Left lung (tissue), 4 donors: ENCODE measurements at regions not wholly inside any gene's neighbourhood (a gene's known extent, or its start where the extent isn't known, plus 50 kb on each side); places are given as distances from the start of the nearest gene placed in this dataset.

ENCODE experiments used
- ATAC-seq: fragments of 200-7000 bp; cut with Tn5 transposase; one replicate; pipeline ENCODE4 v1.9.1; 2020; ENCODE audit warnings: moderate library complexity
- DNase-seq, 4 donors: peaks; one replicate each; pipeline ENCODE4 v3.0.0-alpha.2; 2013 to 2020
- H3K27ac ChIP-seq, 2 donors: fragments of 200-600 bp; sonication (generic) in 1 of 2; one replicate each; pipeline versions ENCODE4 v1.5.0 to v1.8.0; 2020 to 2021
- H3K27me3 ChIP-seq, 2 donors: fragments of 200-600 bp; sonication (generic) in 1 of 2; one replicate each; pipeline versions ENCODE4 v1.5.0 to v1.8.0; 2020 to 2021
- H3K36me3 ChIP-seq, 2 donors: fragments of 200-600 bp; sonication (generic) in 1 of 2; one replicate each; pipeline versions ENCODE4 v1.5.0 to v1.8.0; 2020 to 2021
- H3K4me1 ChIP-seq, 2 donors: fragments of 200-600 bp; one replicate each; pipeline ENCODE4 v1.8.0; 2021
- H3K4me3 ChIP-seq, 2 donors: fragments of 200-600 bp; sonication (generic) in 1 of 2; one replicate each; pipeline versions ENCODE4 v1.5.0 to v1.8.0; 2020 to 2021; ENCODE audit warnings: mild to moderate bottlenecking in 1 of 2
- H3K9me3 ChIP-seq, 2 donors: fragments of 200-600 bp; sonication (generic) in 1 of 2; one replicate each; pipeline versions ENCODE4 v1.5.0 to v1.8.0; 2020 to 2021
- intact Hi-C, 2 donors: fragments of 100-400 bp; cut with DNase I; formaldehyde crosslinking; loops; one replicate each; pipeline versions ENCODE4 v1.11.2 to v1.14.2; 2022
- TF ChIP-seq, protein P1 (sequence below), 2 donors: fragments of 200-600 bp; sonication (generic) in 1 of 2; IDR thresholded peaks; one replicate each; pipeline versions ENCODE4 v1.5.0 to v1.8.0; 2021; ENCODE audit warnings: antibody characterized with exemption in 2 of 2
- donor health status: DM: no; HTN: yes; CAD: no.
- donor health status: DM: no; HTN: no; CAD: no.

DNA sequence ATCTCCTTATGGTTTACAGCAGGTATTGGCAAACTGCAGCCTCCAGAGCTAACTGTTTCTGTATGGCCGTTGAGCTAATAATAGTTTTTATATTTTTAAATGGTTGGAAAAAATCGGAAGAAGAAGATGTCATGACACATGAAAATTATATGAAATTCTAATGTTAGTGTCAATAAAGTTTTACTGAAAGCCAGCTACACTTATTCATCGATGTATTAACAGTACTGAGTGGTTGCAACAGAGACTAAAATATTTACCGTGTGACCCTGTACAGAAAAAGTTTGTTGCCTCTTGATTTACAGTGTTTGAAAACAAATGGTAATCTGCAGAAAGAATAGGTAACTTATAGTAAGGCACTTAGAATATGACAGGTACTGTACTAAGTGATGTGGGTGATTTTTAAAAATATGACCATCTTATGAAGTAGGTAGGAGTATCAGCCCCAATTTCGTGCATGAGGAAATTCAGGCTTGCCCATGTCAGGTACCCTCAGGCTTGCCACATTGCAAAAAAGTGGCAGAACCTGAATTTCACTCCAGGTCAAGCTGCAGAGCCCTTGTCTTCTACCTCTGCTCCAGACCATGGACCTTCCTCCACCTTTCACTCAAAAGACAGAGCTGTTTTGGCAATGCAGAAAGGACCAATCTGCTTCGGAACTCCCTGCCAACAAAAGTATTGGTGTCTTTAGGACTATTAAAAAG, 311.9 kb upstream of the RUNX1 start:
- DNase-seq (no peak), ATAC-seq (no peak)
- Histone ChIP-seq H3K27me3 (no peaks in the 10 kb centered on the region), H3K27ac (no peak overlapping the region), H3K4me3 (no peak overlapping the region), H3K36me3 (no peaks in the 10 kb centered on the region), H3K4me1 (peaks cover 0 to 1% of the 10 kb centered on the region in 2 donors), H3K9me3 (no peaks in the 10 kb centered on the region)
- intact Hi-C loops: no loop called here
- TF ChIP-seq, protein P1, sequence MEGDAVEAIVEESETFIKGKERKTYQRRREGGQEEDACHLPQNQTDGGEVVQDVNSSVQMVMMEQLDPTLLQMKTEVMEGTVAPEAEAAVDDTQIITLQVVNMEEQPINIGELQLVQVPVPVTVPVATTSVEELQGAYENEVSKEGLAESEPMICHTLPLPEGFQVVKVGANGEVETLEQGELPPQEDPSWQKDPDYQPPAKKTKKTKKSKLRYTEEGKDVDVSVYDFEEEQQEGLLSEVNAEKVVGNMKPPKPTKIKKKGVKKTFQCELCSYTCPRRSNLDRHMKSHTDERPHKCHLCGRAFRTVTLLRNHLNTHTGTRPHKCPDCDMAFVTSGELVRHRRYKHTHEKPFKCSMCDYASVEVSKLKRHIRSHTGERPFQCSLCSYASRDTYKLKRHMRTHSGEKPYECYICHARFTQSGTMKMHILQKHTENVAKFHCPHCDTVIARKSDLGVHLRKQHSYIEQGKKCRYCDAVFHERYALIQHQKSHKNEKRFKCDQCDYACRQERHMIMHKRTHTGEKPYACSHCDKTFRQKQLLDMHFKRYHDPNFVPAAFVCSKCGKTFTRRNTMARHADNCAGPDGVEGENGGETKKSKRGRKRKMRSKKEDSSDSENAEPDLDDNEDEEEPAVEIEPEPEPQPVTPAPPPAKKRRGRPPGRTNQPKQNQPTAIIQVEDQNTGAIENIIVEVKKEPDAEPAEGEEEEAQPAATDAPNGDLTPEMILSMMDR (IDR thresholded peaks at IDR 0.05): no peak

DNA sequence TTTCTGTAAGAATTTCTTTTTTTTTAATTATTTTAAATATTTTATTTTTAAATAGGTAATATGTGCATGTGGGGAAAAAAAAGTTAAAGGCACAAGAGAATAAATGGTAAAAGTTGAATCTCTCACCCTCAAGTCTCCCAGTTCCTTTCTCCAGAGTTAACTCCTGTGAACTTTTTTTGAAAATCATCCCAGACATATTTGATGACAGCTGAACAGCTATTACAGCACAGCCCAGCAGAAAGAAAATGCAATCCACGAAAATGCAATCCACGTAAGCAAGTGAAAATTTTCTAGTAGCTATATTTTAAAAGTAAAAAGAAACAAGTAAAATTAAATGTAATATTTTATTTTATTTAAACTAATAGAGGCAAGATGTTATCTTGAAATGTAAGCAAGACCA, 310.0 kb upstream of the RUNX1 start:
- Histone ChIP-seq H3K27ac (peak overlapping the region in 1 of 2 donors; percentile 41), H3K4me1 (no peaks in the 10 kb centered on the region), H3K27me3 (no peaks in the 10 kb centered on the region), H3K9me3 (no peaks in the 10 kb centered on the region), H3K36me3 (no peaks in the 10 kb centered on the region), H3K4me3 (no peak overlapping the region)
- intact Hi-C loops: no loop called here
- TF ChIP-seq, protein P1 (IDR thresholded peaks at IDR 0.05): no peak
- DNase-seq (no peak), ATAC-seq (no peak)

DNA sequence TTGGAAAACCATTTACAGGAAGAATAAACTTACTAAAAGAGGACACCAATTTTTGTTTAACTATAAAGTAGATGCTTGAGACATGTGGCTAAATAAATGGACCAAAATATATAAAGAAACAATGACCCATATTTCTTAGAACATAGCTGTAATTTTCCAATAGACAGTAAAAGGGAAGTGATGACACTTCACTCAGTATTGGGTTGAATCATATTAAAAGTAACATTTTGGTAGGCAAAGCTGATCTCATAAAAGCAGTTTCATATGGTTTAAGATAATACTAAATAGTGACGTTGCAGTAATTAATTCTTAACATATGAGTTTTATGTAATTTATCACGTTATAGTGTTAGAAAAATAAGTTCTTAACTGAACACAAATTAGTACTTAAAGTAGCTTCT, 308.9 kb upstream of the RUNX1 start:
- ATAC-seq (no peak), DNase-seq (no peak)
- no peaks in the 10 kb centered on the region for H3K36me3 ChIP-seq
- H3K27ac ChIP-seq: no peak overlapping the region
- TF ChIP-seq, protein P1 (IDR thresholded peaks at IDR 0.05): no peak
- no peaks in the 10 kb centered on the region for H3K4me1 ChIP-seq
- intact Hi-C loops: no loop called here
- H3K27me3 ChIP-seq: no peaks in the 10 kb centered on the region
- H3K9me3 ChIP-seq: no peaks in the 10 kb centered on the region
- H3K4me3 ChIP-seq: no peak overlapping the region

DNA sequence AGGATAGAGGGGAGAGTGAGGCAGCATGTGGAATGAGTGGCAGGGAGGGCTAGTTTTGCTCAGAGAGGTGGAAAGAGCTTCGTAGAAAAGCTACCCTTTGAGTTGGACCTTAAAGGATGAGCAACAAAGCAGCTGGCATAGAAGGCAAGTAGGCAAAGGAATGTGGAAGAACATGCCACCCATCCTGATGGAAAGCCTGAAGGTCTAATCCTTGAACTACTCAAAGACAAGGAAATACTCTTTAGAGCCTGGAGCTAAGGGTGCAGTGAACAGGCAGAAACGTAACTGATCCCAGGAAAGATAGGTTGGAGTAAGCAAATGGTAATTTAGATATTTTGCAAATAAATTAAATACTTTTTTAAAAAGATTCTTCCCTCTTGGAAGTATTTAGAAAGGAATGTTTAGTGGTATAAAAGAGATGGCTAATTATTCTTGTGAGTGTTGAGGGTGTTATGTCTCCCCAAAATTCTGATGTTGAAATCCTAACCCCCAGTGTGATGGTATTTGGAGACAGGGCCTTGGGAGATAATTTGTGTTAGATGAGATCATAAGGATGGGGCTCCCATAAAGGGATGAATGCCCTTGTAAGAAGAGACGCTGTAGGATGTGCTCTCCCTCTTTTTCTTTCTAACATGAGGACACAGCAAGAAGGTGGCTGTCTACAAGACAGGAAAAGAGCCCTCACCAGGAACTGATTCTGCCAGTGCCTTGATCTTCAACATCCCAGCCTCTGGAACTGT, 308.1 kb upstream of the RUNX1 start:
- Histone ChIP-seq H3K4me1 (no peaks in the 10 kb centered on the region), H3K36me3 (no peaks in the 10 kb centered on the region), H3K9me3 (no peaks in the 10 kb centered on the region), H3K27ac (no peak overlapping the region), H3K4me3 (no peak overlapping the region), H3K27me3 (no peaks in the 10 kb centered on the region)
- intact Hi-C loops: no loop called here
- ATAC-seq (no peak), DNase-seq (no peak)
- TF ChIP-seq, protein P1 (IDR thresholded peaks at IDR 0.05): no peak

GRCh38 chr21:35354078-35354477, 305.0 kb upstream of the RUNX1 start:
- Histone ChIP-seq H3K27me3 (no peaks in the 10 kb centered on the region), H3K27ac (no peak overlapping the region), H3K4me1 (no peaks in the 10 kb centered on the region), H3K36me3 (no peaks in the 10 kb centered on the region), H3K9me3 (no peaks in the 10 kb centered on the region), H3K4me3 (no peak overlapping the region)
- no peak for DNase-seq
- no peak for ATAC-seq
- TF ChIP-seq, protein P1 (IDR thresholded peaks at IDR 0.05): no peak
- intact Hi-C loops: no loop called here
